ENCODE measurements at regions not wholly inside any gene's neighbourhood (a gene's known extent, or its start where the extent isn't known, plus 50 kb on each side); places are given as distances from the start of the nearest gene placed in this dataset.

DNA sequence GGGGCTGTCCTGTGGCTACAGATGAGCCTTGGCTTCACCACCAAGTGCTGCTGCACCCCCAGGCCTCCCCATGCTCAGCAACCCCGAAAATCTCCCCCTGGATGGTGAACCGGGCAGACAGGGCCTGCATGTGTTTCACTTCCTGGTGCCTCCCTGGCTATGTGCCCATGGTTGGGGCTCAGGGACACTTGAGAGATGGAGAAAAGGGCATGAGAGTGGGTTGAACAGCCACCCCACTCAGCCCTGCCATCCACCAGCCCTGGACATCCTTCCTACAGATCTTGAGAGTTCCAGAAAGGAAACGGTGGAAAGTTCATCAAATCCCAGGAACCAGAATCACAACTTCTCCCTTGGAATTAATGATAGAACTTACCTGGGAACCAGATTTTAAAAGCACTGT lies 74.7 kb upstream of the TEX51 start:
- TF ChIP-seq, protein P1, sequence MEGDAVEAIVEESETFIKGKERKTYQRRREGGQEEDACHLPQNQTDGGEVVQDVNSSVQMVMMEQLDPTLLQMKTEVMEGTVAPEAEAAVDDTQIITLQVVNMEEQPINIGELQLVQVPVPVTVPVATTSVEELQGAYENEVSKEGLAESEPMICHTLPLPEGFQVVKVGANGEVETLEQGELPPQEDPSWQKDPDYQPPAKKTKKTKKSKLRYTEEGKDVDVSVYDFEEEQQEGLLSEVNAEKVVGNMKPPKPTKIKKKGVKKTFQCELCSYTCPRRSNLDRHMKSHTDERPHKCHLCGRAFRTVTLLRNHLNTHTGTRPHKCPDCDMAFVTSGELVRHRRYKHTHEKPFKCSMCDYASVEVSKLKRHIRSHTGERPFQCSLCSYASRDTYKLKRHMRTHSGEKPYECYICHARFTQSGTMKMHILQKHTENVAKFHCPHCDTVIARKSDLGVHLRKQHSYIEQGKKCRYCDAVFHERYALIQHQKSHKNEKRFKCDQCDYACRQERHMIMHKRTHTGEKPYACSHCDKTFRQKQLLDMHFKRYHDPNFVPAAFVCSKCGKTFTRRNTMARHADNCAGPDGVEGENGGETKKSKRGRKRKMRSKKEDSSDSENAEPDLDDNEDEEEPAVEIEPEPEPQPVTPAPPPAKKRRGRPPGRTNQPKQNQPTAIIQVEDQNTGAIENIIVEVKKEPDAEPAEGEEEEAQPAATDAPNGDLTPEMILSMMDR (IDR thresholded peaks at IDR 0.05): no peak
- TF ChIP-seq POLR2A (IDR thresholded peaks at IDR 0.05) (no peak), EP300 (IDR thresholded peaks at IDR 0.05) (no peak)
